Prostate gland (tissue), 2 donors: ENCODE measurements at regions not wholly inside any gene's neighbourhood (a gene's known extent, or its start where the extent isn't known, plus 50 kb on each side); places are given as distances from the start of the nearest gene placed in this dataset.

Experiments
- DNase-seq: peaks from one replicate; pipeline ENCODE4 v3.0.0-alpha.2; 2019; ENCODE audit warnings: low spot score
- H3K27ac ChIP-seq, 2 donors: fragments of 200-600 bp; sonication (generic); 2 replicates each; pipeline ENCODE4 v1.5.1; 2017 to 2019
- H3K27me3 ChIP-seq: fragments of 200-600 bp; sonication (generic); replicated peaks from 2 replicates; pipeline ENCODE4 v1.5.1; 2019; ENCODE audit not compliant: insufficient read depth
- H3K36me3 ChIP-seq, 2 donors: fragments of 200-600 bp; sonication (generic); 1 replicate in 1 of 2; 2 replicates in 1 of 2; pipeline versions ENCODE4 v1.5.1 to v1.8.1; 2017 to 2019
- H3K4me1 ChIP-seq: fragments of 200-600 bp; sonication (generic); replicated peaks from 2 replicates; pipeline ENCODE4 v1.5.1; 2019
- H3K4me3 ChIP-seq, 2 donors: fragments of 200-600 bp; sonication (generic); 2 replicates each; pipeline ENCODE4 v1.5.1; 2017 to 2019
- H3K9me3 ChIP-seq: fragments of 200-600 bp; sonication (generic); 2 replicates; pipeline ENCODE4 v1.5.1; 2017
- CTCF ChIP-seq, 4 experiments: fragments of 200-600 bp in 2 of 4; fragments of 450-650 bp in 2 of 4; sonication (generic) in 2 of 4; IDR thresholded peaks; 1 replicate in 3 of 4; 2 replicates in 1 of 4; pipeline ENCODE4 v1.5.1; 2016 to 2019; ENCODE audit warnings: antibody characterized with exemption in 4 of 4, mild to moderate bottlenecking in 2 of 4, moderate library complexity in 2 of 4
- POLR2A ChIP-seq: fragments of 450-650 bp; IDR thresholded peaks from one replicate; pipeline ENCODE4 v1.6.1; 2016; ENCODE audit warnings: antibody characterized with exemption, mild to moderate bottlenecking
- POLR2AphosphoS5 ChIP-seq: sonication (generic); formaldehyde crosslinking; IDR thresholded peaks from one replicate; pipeline ENCODE4 v1.6.1; 2017; ENCODE audit warnings: antibody characterized with exemption
- WGBS: methylation state at CpG from one replicate; pipeline ENCODE4 v1.1.5; 2018; 5-methylcytosine and 5-hydroxymethylcytosine counted together
- intact Hi-C: fragments of 100-400 bp; cut with DNase I; formaldehyde crosslinking; loops from one replicate; pipeline ENCODE4 v1.14.2; 2022

- no peak for TF ChIP-seq POLR2AphosphoS5
- no peak for TF ChIP-seq POLR2A
- TF ChIP-seq CTCF (IDR thresholded peaks at IDR 0.05), result no peak
- intact Hi-C loops, result no loop called here
- no peaks in the 10 kb centered on the region for H3K27me3 ChIP-seq
- DNase-seq, result no peak
- H3K9me3 ChIP-seq, result no peaks in the 10 kb centered on the region
- no peak overlapping the region for H3K27ac ChIP-seq
- H3K4me3 ChIP-seq, result no peak overlapping the region
- 85% methylated on average over 2 of the region's 2 CpGs for WGBS
- no peaks in the 10 kb centered on the region for H3K36me3 ChIP-seq
- H3K4me1 ChIP-seq, result no peaks in the 10 kb centered on the region
These were observed 832.4 kb upstream of the CDH2 start for GRCh38 chr18:29009250-29009803.

- intact Hi-C loops, result no loop called here
- 84% methylated on average over 1 of the region's 1 CpG for WGBS
- Histone ChIP-seq H3K27me3 (no peaks in the 10 kb centered on the region), H3K4me1 (no peaks in the 10 kb centered on the region), H3K36me3 (no peaks in the 10 kb centered on the region), H3K9me3 (no peaks in the 10 kb centered on the region), H3K27ac (no peak overlapping the region), H3K4me3 (no peak overlapping the region)
- no peak for DNase-seq
- TF ChIP-seq CTCF (IDR thresholded peaks at IDR 0.05) (no peak), POLR2A (no peak), POLR2AphosphoS5 (no peak)
These were observed 831.9 kb upstream of the CDH2 start for GRCh38 chr18:29008809-29009208.

GRCh38 chr18:29007986-29008654 lies 831.2 kb upstream of the CDH2 start:
- no peaks in the 10 kb centered on the region for H3K4me1 ChIP-seq
- no peak for DNase-seq
- no peaks in the 10 kb centered on the region for H3K9me3 ChIP-seq
- no peak overlapping the region for H3K4me3 ChIP-seq
- H3K36me3 ChIP-seq, result no peaks in the 10 kb centered on the region
- TF ChIP-seq POLR2A, result no peak
- TF ChIP-seq CTCF (IDR thresholded peaks at IDR 0.05), result no peak
- TF ChIP-seq POLR2AphosphoS5, result no peak
- intact Hi-C loops, result no loop called here
- 87% methylated on average over 2 of the region's 2 CpGs for WGBS
- no peak overlapping the region for H3K27ac ChIP-seq
- H3K27me3 ChIP-seq, result no peaks in the 10 kb centered on the region

GRCh38 chr18:29004921-29005320 lies 828.0 kb upstream of the CDH2 start:
- Histone ChIP-seq H3K4me3 (no peak overlapping the region), H3K27ac (no peak overlapping the region), H3K36me3 (no peaks in the 10 kb centered on the region), H3K4me1 (no peaks in the 10 kb centered on the region), H3K9me3 (no peaks in the 10 kb centered on the region), H3K27me3 (no peaks in the 10 kb centered on the region)
- no peak for TF ChIP-seq POLR2A
- no peak for TF ChIP-seq POLR2AphosphoS5
- TF ChIP-seq CTCF (IDR thresholded peaks at IDR 0.05), result no peak
- intact Hi-C loops, result no loop called here
- WGBS, result 15% methylated on average over 1 of the region's 1 CpG
- DNase-seq, result no peak

GRCh38 chr18:29003194-29003593 lies 826.3 kb upstream of the CDH2 start:
- H3K4me1 ChIP-seq, result no peaks in the 10 kb centered on the region
- no peaks in the 10 kb centered on the region for H3K36me3 ChIP-seq
- H3K9me3 ChIP-seq, result no peaks in the 10 kb centered on the region
- TF ChIP-seq POLR2AphosphoS5 (no peak), CTCF (IDR thresholded peaks at IDR 0.05) (no peak), POLR2A (no peak)
- no peak for DNase-seq
- WGBS, result 30% methylated on average over 2 of the region's 2 CpGs
- no peaks in the 10 kb centered on the region for H3K27me3 ChIP-seq
- intact Hi-C loops, result no loop called here
- H3K27ac ChIP-seq, result no peak overlapping the region
- H3K4me3 ChIP-seq, result no peak overlapping the region
